B cell (primary cell): ENCODE measurements at regions not wholly inside any gene's neighbourhood (a gene's known extent, or its start where the extent isn't known, plus 50 kb on each side); places are given as distances from the start of the nearest gene placed in this dataset.

Source experiments
- EZH2 ChIP-seq: IDR thresholded peaks from 2 replicates; pipeline ENCODE4 v1.6.1; 2012; ENCODE audit warnings: borderline replicate concordance, low read depth, mild to moderate bottlenecking, moderate library complexity, low read length; ENCODE audit not compliant: insufficient read depth, poor library complexity, severe bottlenecking
- TF ChIP-seq, protein P1 (sequence below): fragments of 200-600 bp; IDR thresholded peaks from one replicate; pipeline ENCODE4 v1.8.0; 2022; ENCODE audit warnings: antibody characterized with exemption, mild to moderate bottlenecking

- TF ChIP-seq, protein P1, sequence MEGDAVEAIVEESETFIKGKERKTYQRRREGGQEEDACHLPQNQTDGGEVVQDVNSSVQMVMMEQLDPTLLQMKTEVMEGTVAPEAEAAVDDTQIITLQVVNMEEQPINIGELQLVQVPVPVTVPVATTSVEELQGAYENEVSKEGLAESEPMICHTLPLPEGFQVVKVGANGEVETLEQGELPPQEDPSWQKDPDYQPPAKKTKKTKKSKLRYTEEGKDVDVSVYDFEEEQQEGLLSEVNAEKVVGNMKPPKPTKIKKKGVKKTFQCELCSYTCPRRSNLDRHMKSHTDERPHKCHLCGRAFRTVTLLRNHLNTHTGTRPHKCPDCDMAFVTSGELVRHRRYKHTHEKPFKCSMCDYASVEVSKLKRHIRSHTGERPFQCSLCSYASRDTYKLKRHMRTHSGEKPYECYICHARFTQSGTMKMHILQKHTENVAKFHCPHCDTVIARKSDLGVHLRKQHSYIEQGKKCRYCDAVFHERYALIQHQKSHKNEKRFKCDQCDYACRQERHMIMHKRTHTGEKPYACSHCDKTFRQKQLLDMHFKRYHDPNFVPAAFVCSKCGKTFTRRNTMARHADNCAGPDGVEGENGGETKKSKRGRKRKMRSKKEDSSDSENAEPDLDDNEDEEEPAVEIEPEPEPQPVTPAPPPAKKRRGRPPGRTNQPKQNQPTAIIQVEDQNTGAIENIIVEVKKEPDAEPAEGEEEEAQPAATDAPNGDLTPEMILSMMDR: no peak
- no peak for TF ChIP-seq EZH2
Measured at GRCh38 chr3:77707281-77707680, 667.4 kb downstream of the ROBO2 start.
